GM12873 (cell line): ENCODE measurements at regions not wholly inside any gene's neighbourhood (a gene's known extent, or its start where the extent isn't known, plus 50 kb on each side); places are given as distances from the start of the nearest gene placed in this dataset.

Experiments
- CTCF ChIP-seq: IDR thresholded peaks from 2 replicates; pipeline ENCODE4 v1.5.1; 2012; ENCODE audit warnings: low read depth, mild to moderate bottlenecking, moderate library complexity, low read length, control low read depth; ENCODE audit not compliant: insufficient read depth; ENCODE audit errors: missing control alignments

DNA sequence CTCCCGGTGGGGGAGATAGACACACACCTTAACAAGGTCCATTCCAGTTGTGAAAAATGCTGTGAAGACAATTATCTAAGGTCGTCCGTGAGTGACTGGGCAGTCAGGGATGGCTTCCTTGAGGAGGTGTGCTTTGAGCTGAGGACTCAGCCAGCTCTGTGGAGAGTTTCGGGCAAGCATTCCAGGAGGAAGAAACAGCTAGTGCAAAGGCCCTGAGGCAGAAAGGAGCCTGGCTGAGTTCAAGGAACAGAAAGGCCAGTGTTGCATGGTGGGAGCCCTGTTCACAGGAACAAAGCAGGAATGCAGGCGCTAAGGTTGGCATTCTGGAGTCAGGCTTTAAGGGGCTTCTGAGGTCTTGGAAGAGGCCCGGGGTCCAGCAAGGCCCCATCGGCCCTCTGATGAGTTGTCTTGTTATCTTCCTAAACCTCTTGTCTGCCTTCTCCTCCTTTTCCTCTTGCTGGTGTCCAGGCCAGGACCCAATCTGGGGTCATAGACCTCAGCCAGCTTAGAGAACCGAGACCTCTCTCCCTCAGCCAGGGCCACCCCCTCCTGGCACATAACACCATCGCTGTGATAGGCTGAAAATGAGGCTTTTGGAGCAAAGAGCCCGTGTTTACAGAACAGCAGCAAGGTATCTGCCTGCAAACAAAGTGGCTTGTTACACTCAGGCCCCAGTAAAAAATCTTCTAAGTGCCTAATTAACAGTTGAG lies 270.2 kb upstream of the MVB12B start:
- no peak for TF ChIP-seq CTCF

DNA sequence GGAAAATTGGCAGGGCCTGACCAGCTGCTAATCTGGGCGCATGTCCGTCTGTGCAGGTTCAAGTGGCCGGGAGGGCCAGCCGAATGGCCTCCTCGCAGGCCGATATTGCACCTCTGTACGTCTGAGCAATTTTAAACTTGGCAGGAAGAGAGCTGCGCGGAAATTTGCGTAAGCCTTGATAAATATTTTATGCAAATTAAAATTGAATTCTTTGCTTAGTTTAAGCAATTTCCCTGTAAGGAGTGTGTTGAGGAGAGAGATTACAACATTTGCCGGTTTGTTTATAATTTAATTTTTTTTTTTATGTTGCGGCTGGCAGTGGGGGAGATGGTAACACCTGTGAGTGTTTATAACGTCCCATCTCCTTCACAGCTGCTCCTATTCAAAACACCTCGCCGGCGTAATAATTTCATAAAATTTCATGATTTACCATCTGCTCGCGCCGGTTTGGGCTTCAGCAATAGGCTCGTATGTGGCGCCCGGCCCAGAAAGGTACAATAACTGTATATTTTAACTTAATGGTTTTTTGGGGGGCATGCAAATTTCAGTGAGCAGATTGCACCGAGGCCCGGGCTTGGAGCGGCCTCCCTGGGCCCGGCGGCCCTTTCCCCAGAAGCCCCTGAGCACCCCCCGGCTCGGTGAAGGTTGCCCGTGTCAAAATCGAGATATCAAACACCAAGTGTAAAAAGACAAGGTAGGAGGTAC lies 269.4 kb upstream of the MVB12B start:
- no peak for TF ChIP-seq CTCF

GRCh38 chr9:126058011-126058531 lies 268.6 kb upstream of the MVB12B start:
- no peak for TF ChIP-seq CTCF

DNA sequence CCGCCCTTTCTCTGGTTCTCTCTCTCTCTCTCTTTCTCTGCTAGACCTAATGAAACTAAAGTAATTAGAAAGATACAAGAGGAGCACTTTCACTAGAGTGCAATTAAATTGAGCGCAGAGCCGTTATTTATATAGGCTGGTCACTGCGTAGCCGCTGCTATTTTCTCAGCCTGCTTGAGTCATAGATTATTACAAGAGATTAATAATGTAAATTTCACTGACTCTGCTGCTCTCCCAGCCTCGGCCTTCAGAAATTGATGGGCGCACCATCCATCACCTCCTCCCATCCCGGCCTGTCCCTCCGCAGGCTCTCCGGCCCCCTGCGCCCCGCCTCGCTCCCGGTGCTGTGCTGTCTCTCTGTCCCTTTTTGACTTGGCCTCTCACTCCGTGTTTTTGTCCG lies 268.0 kb upstream of the MVB12B start:
- no peak for TF ChIP-seq CTCF

GRCh38 chr9:126061575-126061974 lies 265.1 kb upstream of the MVB12B start:
- no peak for TF ChIP-seq CTCF

DNA sequence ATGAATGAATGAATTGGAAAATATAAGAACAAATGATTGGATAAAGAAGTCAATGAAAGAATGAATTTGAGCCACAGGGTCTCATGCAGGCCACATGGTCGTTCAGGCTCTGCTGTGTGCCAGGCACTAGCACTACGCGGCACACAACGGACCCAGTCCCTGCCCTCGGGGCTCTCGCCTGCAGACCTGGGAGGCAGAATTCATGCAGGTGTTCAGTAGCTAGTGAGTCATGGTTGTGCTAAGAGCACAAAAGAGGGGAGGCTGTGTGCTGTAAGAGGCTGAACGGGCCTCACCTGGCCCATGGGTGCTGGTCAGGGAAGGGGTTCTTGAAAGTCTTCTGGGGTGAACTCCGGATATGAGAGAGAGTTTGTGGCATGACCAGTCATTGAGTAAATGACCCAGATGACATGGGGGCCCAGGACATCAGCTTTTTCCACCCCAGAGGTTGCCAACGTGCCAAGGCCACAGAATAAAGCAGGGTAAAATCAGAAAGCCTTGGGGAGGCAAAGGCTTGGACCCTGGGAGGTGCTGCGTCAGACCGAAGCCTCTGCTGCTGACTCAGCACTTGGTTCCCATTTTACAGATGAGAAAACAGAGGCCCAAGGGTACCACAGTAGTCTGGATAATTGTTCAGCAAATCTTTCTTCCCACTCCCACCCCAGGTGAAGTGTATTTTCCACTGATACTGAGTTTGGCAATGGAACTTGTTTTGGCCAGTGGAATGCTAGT lies 264.3 kb upstream of the MVB12B start:
- no peak for TF ChIP-seq CTCF

GRCh38 chr9:126063326-126063725 lies 263.3 kb upstream of the MVB12B start:
- TF ChIP-seq CTCF, result no peak
